GM19468 (cell line): ENCODE measurements at regions not wholly inside any gene's neighbourhood (a gene's known extent, or its start where the extent isn't known, plus 50 kb on each side); places are given as distances from the start of the nearest gene placed in this dataset.

ENCODE experiments used
- ATAC-seq: cut with Tn5 transposase; IDR thresholded peaks from one replicate; pipeline ENCODE4 v1.9.1; 2021; ENCODE audit warnings: mild to moderate bottlenecking, moderate library complexity, moderate number of reproducible peaks; ENCODE audit not compliant: unreplicated experiment; ENCODE audit errors: extremely low read depth

DNA sequence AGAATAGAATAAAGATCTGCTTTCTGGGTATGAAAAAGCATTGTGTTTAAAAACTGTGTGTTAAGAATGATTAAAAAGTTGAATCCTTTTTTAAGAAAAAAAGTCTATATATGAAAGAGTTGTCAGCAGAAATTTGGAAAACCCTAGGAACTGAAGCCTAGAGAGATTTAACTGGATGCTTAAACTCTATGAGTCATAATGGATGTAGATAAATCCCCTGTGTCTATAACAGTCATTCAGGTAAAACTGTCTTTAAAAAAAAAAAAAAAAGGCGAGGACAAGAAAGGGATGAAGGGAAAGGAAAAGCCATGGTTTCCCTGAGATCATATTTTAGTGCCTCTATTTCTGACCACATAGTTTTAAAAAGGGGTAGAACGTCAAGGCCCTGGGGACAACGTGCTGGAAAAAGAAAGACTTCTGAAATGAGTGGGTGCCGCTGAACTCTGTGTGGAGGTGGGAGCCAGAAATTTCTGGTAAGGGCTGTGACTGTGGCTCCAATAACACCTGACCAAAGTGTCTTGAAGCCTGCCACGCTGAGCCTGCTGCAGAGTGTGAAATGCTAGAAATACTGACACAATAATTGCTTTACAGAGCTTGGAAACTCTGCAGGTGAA is 302.6 kb upstream of the ARID1B start:
- no peak for ATAC-seq

DNA sequence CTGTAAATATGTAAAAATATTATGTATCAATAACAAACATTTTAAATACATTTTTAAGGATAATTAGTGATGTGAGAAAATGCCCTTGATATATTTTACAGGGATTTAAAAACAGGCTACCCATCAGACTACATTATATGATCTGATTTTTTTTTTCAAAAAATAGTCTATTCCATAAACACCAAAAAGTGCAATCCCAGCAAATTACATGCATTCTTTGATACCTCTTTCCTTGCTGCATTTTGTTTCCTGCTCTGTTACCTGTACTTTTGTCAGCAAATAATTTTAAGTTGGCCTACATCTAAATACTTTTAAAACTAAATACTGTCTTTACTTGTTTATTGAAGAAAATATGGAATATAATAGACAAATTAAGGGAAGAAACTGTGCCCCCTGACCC is 306.2 kb upstream of the ARID1B start:
- ATAC-seq: no peak

DNA sequence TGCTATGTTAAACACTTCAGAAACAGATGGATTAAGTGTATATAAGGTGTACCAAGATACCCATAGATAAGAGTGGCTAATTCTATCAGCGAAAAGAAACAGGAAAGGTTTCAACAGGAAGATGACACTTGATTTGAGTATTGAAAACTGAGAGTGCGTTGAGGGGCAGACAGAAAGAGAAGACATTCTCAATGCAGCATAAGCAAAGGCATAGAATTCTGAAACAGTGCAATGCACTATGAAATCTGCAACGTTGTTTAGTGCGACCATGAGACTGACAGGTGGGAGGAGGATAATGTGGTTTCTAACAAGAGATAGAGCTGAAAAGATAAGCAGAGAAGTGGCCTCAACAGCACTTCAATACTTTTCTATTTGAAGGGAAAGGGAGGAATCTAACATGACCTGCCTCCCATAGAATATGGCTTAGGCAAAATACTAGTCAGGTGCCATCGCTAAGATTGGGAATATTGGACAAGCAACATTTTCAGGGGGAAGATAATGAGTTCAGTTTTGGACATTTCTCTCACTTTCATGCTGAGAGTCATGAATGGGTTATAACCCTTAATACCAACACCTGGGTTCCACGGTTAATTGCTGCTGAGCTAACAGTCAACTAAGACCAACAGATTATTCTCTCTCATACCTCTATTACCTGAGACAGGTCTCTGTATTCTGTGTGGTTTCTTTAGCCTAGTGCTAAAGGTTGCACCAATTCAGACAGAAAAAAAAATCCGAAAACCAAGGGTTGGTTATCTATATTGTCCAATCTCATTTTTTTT is 312.9 kb upstream of the ARID1B start:
- ATAC-seq: no peak

DNA sequence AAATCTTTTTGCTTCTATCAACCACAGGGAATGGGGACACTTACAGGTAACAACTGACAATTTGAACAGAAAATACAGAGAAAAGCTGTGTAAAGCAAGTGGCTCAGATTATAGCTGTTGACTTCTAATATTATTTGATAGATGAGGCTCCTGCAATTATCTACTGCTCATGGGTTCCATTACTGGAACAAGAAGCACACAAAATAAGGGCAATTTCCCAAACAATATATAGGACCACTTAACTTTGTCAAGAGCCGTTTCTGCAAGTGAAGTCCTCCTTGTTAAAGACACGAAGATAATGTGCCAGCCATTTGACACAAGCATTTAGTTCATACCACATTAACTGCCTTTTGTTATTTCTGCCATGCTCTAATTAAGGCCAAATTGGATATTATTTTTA is 315.5 kb upstream of the ARID1B start:
- ATAC-seq: no peak

DNA sequence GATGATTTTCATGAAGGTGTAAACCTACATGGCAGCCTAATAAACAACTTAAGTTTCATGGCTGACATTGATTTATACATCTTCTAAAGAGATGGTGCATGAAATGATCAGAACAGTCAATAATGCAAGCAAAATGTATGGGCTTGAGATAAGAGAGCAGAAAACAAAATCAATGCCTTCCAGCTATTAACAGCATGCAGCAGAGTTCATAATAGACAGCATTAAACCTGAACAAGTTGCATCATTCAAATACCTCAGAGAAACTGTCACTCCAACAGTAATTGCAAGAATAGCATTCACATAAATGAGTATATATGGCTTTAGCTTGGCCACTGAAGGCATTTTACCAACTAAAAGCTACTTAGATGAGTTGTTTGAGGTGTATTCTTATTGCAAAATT is 319.6 kb upstream of the ARID1B start:
- ATAC-seq: no peak

DNA sequence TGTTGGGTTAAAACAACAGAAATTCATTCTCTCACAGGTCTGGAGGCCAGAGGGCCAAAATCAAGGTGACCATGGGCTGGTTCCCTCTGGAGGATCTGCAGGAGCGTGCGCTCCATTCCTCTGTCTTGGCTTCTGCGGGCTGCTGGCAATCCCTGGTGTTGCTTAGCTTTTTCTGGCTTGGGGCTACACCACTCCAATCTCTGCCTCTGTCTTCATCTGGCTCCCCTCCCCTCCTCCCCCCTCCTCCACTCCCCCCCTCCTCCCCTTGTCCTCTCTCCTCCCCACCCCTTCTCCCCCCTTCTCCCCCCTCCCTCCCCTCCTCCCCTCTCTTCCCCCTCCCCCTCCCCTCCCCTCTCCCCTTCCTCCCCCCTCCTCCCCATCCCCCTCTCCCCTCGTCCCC is 321.3 kb upstream of the ARID1B start:
- no peak for ATAC-seq

DNA sequence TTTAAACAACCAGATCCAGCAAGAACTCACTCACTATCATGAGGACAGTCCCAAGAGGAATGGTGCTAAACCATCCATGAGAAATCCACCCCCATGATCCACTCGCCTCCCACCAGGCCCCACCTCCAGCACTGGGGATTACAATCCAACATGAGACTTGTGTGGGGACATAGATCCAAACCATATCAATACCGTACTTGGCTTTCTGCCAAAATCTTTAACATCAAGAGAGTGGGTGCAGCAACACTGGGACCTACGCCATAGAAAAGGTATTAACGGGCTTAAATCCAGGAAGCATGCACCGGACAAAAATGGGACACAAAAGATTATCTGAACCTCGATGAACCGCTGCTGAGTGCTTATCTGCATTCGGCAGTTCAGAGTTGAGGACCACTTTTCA is 322.3 kb upstream of the ARID1B start:
- ATAC-seq: no peak

DNA sequence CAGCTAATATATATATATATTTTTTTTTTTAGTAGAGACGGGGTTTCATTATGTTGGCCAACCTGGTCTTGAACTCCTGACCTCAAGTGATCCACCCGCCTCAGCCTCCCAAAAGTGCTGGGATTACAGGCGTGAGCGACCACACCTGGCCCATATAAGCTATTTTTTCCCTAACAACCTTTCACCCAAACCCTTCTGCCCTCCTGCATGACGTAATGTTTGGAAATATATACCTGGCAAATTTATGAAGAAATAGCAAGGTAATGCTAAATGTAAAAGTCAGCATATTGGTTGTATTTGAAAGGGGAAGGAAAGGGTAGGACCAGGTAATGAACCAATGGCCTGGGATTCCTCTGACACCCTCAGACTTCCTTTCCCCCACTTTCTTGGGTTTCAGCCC is 325.5 kb upstream of the ARID1B start:
- no peak for ATAC-seq

DNA sequence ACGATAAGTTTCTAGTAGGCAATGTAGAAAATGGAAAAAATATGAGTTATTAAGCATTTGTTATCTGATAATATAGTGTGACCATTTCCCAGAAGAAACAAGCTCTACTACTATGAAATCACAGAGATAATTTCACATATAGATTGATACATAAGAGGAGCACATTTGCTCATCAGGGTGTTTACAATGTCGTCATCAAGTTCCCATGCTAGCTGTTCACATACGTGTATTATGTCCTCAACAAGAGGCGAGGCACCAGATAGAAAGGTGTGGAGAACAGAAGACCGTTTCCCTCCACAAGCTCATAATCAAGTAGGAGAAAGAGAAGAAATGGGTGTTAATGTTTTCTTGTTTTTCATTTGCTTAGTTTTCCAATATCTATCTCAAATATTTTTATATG is 326.1 kb upstream of the ARID1B start:
- ATAC-seq: no peak

DNA sequence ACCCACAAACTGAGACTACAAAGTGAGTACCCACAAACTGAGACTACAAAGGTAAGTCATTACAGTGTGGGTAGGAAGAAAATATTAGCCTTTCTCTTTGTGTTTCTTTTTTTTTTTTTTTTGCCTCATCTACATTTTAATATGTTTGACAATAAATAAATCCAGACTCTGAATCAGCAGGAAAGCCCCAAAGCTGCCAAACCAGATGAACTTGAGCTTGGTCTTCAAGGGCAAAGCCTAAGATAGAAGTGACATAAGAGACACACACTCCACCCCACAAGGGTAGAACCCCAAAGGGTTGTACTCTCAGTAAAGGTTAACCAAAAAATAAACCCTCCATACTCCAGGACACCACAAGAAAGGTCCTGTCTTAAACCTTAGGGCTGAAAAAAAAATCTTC is 326.8 kb upstream of the ARID1B start:
- no peak for ATAC-seq

DNA sequence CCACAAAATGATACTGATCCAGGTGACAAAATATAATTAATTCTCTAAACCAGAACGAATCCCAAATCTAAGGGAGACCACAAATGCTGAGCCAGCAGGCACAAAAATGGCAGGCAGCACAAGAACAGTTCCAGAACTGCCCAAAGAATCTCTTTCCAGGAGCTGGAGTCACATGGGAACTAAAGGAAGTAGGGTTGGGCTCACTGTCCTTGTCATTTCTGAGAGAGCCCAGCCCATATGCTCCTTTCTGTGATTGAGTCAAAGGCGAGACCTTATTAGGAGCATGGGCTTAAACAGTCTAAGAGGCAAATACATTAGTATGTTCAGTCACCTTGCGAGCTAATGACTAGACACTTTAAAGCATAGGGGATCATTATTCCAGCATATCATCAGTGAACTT is 327.6 kb upstream of the ARID1B start:
- no peak for ATAC-seq

DNA sequence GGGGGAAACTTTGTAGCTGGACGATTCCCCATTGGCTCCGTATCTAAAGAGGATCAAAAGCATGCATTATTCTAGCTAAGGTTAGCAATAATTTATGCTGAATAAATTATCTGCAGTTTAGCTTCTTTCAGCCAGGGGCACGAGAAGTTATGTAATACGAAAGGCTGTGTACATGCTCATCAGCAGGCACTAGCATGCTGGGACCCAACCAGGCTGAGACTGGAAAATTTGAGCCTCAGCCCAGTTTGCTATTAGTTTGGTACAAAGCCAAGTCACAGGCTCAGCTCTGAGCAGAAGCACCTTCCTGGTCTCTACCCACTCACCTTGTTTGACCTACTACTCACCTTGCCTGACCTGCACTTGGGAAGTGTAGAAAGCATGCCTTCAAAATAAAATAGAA is 328.1 kb upstream of the ARID1B start:
- no peak for ATAC-seq

DNA sequence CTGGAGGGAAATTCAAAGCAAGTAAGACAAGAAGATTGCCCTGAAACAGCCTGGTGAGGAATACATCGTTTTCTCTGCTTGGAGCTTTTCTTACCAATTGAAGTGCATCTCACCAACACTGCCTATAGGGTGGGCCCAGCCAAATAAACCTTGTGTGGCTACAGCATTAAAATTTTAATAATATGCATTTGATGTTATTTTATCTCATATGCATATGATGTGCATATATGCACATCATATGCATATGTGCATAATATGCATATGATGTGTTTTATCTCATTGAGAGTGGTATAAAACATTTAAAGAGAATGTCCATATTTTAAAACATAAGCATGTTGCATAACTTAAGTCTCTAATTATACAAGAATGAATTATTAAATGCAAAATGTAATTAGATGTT is 328.6 kb upstream of the ARID1B start:
- no peak for ATAC-seq

DNA sequence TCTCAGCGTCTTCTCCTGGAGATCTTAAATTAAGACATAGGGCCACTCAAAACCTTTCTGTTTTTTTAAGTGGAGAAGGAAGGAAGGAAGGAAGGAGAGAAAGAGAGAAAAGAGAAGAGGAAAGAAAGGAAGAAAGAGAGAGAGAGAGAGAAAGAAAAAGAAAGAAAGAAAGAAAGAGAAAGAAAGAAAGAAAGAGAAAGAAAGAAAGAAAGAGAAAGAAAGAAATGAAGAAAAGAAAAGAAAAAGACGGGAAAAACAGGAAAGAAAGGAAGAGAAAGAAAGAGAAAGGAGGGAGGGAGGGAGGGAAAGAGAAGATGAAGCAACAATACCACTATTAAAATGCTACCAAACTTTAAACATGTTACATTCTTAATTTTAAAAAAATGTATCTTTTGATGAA is 336.5 kb upstream of the ARID1B start:
- ATAC-seq: no peak

DNA sequence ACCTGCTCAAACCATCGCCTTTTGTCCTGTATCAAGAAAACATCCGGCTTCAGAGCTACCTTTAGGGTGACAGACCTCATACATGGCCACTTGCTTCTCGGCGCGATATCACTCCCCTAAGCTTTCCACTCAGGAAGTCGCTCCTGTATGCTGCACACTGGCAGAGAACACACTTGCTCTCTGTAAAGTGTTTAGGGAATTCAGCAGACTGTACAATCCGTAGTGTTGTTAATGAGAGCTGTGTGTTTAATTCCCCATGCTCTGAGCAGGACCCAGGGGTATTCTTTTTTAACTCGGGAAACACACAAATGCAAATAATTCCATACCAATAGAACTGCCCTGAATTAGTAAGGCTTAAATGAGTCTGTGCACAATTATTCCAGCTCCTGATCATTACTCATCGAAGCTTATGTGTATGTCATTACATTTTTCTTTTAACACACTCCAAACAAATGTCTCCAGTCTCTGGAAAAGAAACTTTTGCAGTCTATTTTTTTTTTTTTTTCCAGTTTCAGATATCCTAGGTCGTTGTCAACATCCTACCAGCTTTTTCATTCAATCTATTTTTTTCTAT is 338.7 kb upstream of the ARID1B start:
- ATAC-seq: no peak

DNA sequence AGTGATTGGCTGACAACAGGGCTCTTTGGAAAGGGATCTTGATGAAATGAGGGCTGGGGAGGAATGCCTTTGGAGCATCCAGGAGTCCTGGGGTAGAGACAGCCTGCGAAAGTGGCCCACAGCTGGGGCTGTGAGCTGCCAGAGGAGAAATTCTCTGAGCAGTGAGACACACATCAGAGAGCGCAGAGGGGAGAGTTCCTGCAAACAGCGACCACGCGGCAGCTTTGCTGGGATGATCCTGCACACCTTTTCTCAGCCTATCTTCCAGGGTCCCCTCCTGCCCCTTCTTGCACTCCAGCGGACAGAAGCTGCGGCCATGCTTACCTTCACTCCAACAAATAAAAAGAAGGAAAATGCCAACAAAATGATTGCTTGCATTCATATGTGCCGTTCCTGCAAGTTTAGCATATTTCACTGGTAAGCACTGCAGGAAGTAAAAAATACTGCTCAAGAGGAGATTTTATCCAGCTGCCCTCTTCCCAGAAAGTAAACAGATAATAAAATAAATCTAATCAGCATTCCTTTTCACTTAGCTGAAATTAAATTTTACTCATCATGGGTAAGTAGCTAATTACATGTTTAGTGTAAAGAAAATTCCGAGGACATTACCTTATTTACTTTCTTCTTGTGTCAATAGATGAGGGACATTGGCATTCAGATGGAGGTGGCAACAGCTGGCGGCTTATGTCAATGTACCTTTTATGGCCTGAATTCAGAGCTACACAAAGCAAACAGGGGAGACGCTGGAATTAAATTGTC is 339.9 kb upstream of the ARID1B start:
- ATAC-seq: no peak

DNA sequence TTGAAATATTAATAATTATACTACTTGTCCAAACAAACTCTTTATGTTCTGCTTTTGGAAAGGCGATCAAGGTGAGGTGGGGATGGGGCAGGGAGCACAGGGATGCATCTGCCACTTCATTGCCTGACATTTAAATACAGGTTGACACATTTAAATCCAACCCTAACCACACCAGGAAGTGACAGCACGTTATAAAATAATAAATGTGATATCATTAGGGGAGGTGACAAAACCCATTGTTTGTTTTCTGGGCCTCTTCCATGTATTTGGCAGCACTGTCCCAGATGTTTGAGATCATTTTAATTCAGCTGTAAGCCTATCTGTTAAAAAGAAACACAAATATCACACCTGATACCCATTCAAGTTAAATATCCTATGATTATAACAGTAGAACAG is 342.4 kb upstream of the ARID1B start:
- no peak for ATAC-seq

DNA sequence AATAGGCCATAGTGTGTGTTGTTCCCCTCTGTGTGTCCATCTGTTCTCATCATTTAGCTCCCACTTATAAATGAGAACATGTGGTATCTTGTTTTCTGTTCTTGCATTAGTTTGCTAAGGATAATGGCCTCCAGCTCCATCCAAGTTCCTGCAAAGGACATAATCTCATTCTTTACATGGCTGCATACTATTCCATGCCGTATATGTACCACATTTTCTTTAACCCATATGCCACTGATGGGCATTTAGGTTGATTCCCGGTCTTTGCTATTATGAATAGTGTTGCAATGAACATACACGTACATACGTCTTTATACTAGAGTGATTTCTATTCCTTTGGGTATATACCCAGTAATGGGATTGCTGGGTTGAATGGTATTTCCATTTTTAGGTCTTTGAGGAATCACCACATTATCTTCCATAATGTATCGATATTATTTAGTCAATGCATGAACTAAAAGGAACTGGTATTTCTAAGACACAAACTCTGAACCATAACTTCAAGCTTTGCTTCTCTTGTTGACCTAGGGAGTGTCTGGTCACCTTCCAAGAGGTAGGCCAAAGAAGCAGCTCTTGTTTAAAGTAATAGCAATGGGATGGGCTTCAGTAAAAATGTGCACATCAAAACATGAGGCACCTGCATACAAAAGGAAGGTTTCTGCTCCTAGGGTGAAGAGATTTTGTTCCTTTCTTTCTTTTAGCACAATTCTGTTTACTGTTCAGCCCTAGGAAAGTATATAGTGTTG is 343.0 kb upstream of the ARID1B start:
- ATAC-seq: no peak

DNA sequence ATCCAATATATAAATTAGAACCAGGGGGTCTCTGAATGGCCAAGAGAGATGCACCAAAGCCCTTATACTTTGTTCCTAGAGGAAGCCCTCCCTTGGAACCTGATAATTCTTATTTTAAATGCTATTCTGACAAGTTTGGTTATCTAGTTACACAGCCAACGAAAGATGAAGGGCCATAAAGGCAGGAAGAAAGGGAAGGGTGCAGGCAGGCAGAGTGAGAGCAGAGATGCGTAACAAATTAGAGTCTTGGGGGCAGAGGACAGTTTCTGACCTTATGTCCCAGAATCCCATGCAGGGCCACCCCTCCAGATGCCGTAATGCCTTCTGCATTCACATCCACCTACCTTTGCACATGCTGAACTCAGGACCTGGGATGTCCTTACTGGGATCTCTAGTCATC is 344.6 kb upstream of the ARID1B start:
- no peak for ATAC-seq

DNA sequence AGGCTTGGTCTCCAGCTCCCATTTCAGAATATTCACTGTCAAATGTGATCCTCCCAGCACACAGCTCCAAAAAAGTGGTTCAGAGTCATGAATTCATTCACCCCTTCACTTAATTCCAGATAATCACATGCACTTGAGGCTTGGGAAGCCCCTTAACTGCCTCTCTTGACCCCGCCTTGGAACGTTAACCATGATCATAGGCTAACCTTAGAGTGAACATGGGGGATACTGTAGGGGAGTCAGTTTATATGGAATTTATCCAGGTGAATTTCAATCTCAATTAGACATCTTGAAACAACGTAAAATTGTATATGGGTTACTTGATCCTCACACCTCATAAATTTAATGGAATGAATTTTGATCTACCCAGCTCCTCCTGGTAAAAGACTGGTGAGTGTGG is 346.8 kb upstream of the ARID1B start:
- no peak for ATAC-seq
